PC-3 (cell line): ENCODE measurements at regions not wholly inside any gene's neighbourhood (a gene's known extent, or its start where the extent isn't known, plus 50 kb on each side); places are given as distances from the start of the nearest gene placed in this dataset.

Source experiments
- CTCF ChIP-seq: fragments of 300-600 bp; sonication (generic); conservative IDR thresholded peaks from 2 replicates; pipeline ENCODE4 v1.5.1; 2017; ENCODE audit warnings: antibody characterized with exemption, low read depth, mild to moderate bottlenecking, low read length
- EZH2 ChIP-seq: fragments of 300-600 bp; sonication (generic); IDR thresholded peaks from one replicate; pipeline ENCODE4 v1.6.1; 2017; ENCODE audit warnings: antibody characterized with exemption, mild to moderate bottlenecking, low read length; ENCODE audit not compliant: unreplicated experiment
- EZH2phosphoT487 ChIP-seq: fragments of 300-600 bp; sonication (generic); IDR thresholded peaks from 2 replicates; pipeline ENCODE4 v1.6.1; 2018; ENCODE audit warnings: mild to moderate bottlenecking, antibody characterized with exemption, low read length, borderline replicate concordance

- no peak for TF ChIP-seq CTCF
- no peak for TF ChIP-seq EZH2phosphoT487
- no peak for TF ChIP-seq EZH2
Observed at GRCh38 chr6:95519228-95520037, 57.9 kb upstream of the MANEA start.
